WTC11 (cell line): ENCODE measurements at regions not wholly inside any gene's neighbourhood (a gene's known extent, or its start where the extent isn't known, plus 50 kb on each side); places are given as distances from the start of the nearest gene placed in this dataset.
"Not testable (repeated sequence)": the region's sequence is repeated elsewhere in the genome, so short reads cannot be mapped to it uniquely, and the experiment has no call there.

Experiments used
- ATAC-seq: fragments of 200-7000 bp; cut with Tn5 transposase; 2 replicates; pipeline ENCODE4 v1.10.0; 2021; ENCODE audit warnings: mild to moderate bottlenecking, moderate library complexity
- CTCF ChIA-PET: fragments of 300-600 bp; sonication (Branson Sonifier 250); formaldehyde crosslinking; loops from one replicate; lab custom pipeline; 2021; ENCODE audit warnings: antibody characterized with exemption; lab: Charles Lee
- POLR2A ChIA-PET: fragments of 350-600 bp; sonication (Branson Sonifier 250); formaldehyde crosslinking; loops from one replicate; lab custom pipeline; 2021; ENCODE audit warnings: antibody characterized with exemption; lab: Charles Lee
- DNase-seq: peaks from one replicate; pipeline ENCODE4 v3.0.0; 2021; ENCODE audit warnings: low spot score
- H3K27ac Mint-ChIP-seq: 2 replicates; pipeline ENCODE4 v1.8.0; 2021; ENCODE audit warnings: mixed read lengths
- H3K27me3 Mint-ChIP-seq: 2 replicates; pipeline ENCODE4 v1.8.0; 2021; ENCODE audit warnings: low read depth, mild to moderate bottlenecking, moderate library complexity, mixed read lengths
- H3K36me3 Mint-ChIP-seq: 2 replicates; pipeline ENCODE4 v1.8.0; 2021; ENCODE audit warnings: mixed read lengths
- H3K4me1 Mint-ChIP-seq: 2 replicates; pipeline ENCODE4 v1.8.0; 2022; ENCODE audit warnings: mixed read lengths
- H3K4me3 Mint-ChIP-seq: 2 replicates; pipeline ENCODE4 v1.8.0; 2021; ENCODE audit warnings: mild to moderate bottlenecking, moderate library complexity, mixed read lengths
- H3K9me3 Mint-ChIP-seq: 2 replicates; pipeline ENCODE4 v1.8.0; 2021; ENCODE audit warnings: mixed read lengths
- ATF6 ChIP-seq: sonication (generic); formaldehyde crosslinking; IDR thresholded peaks from 2 replicates; pipeline ENCODE4 v1.8.1; 2023; ENCODE audit warnings: mild to moderate bottlenecking, missing genetic modification reagents
- CDX4 ChIP-seq: fragments of 250-450 bp; sonication (Bioruptor Pico); IDR thresholded peaks from 2 replicates; pipeline ENCODE4 v1.9.0; 2021; ENCODE audit warnings: moderate library complexity, mild to moderate bottlenecking, inconsistent platforms, borderline replicate concordance
- IRF2 ChIP-seq: sonication (generic); formaldehyde crosslinking; IDR thresholded peaks from 2 replicates; pipeline ENCODE4 v1.8.0; 2022; ENCODE audit warnings: low read depth, missing genetic modification reagents, borderline replicate concordance
- JAZF1 ChIP-seq: fragments of 250-450 bp; sonication (Bioruptor Pico); IDR thresholded peaks from 2 replicates; pipeline ENCODE4 v1.9.0; 2021; ENCODE audit warnings: moderate library complexity, mild to moderate bottlenecking, inconsistent platforms
- MAX ChIP-seq: sonication (generic); formaldehyde crosslinking; IDR thresholded peaks from 2 replicates; pipeline ENCODE4 v1.8.0; 2022; ENCODE audit warnings: mild to moderate bottlenecking, missing genetic modification reagents
- MXD4 ChIP-seq: fragments of 250-450 bp; sonication (Bioruptor Pico); IDR thresholded peaks from 2 replicates; pipeline ENCODE4 v1.8.0; 2021; ENCODE audit warnings: mild to moderate bottlenecking, moderate library complexity, borderline replicate concordance
- PREB ChIP-seq: sonication (generic); formaldehyde crosslinking; IDR thresholded peaks from 2 replicates; pipeline ENCODE4 v1.8.1; 2022; ENCODE audit warnings: mild to moderate bottlenecking, missing genetic modification reagents, moderate library complexity, borderline replicate concordance
- USF2 ChIP-seq: sonication (generic); formaldehyde crosslinking; IDR thresholded peaks from 2 replicates; pipeline ENCODE4 v1.8.1; 2023; ENCODE audit warnings: mild to moderate bottlenecking, missing genetic modification reagents, moderate library complexity
- ZNF121 ChIP-seq: sonication (generic); formaldehyde crosslinking; IDR thresholded peaks from 2 replicates; pipeline ENCODE4 v1.8.0; 2023; ENCODE audit warnings: missing genetic modification reagents
- ZNF263 ChIP-seq: sonication (generic); formaldehyde crosslinking; IDR thresholded peaks from 2 replicates; pipeline ENCODE4 v1.8.1; 2022; ENCODE audit warnings: low read depth, mild to moderate bottlenecking, moderate library complexity, missing genetic modification reagents
- ZNF416 ChIP-seq: fragments of 250-450 bp; sonication (Bioruptor Pico); IDR thresholded peaks from 2 replicates; pipeline ENCODE4 v1.9.0; 2021; ENCODE audit warnings: mild to moderate bottlenecking, inconsistent platforms
- ZNF425 ChIP-seq: fragments of 250-450 bp; sonication (Bioruptor Pico); conservative IDR thresholded peaks from 2 replicates; pipeline ENCODE4 v1.9.0; 2021; ENCODE audit warnings: mild to moderate bottlenecking
- ZNF532 ChIP-seq: fragments of 250-450 bp; sonication (Bioruptor Pico); IDR thresholded peaks from 2 replicates; pipeline ENCODE4 v1.9.0; 2021; ENCODE audit warnings: mild to moderate bottlenecking, borderline replicate concordance
- ZSCAN18 ChIP-seq: fragments of 250-450 bp; sonication (Bioruptor Pico); IDR thresholded peaks from 2 replicates; pipeline ENCODE4 v2.1.2; 2022; ENCODE audit warnings: mild to moderate bottlenecking, moderate library complexity

- no peak overlapping the region for H3K4me3 Mint-ChIP-seq
- ChIA-PET CTCF (interaction anchor here (1.4 kb wide), 1 partner anchor 184 kb away, joined by 3 read pairs; no protein-coding TSS in a partner anchor), POLR2A (interaction anchor here (0.6 kb wide), 1 partner anchor 37 kb away, joined by 4 read pairs; no protein-coding TSS in a partner anchor)
- H3K4me1 Mint-ChIP-seq, result peaks cover 57% of the 10 kb centered on the region
- DNase-seq (no peak), ATAC-seq (no peak)
- peaks cover 3% of the 10 kb centered on the region; the same call in 1 of the 2 replicates for H3K27me3 Mint-ChIP-seq
- no peak for TF ChIP-seq ZNF425 (CRISPR knock-in tag)
- TF ChIP-seq ZNF532 (CRISPR knock-in tag), result no peak
- no peak for TF ChIP-seq PREB (CRISPR knock-in tag)
- TF ChIP-seq IRF2 (CRISPR knock-in tag), result no peak
- no peak for TF ChIP-seq MXD4 (CRISPR knock-in tag)
- peaks cover 8% of the 10 kb centered on the region; the same call in 1 of the 2 replicates for H3K9me3 Mint-ChIP-seq
- H3K36me3 Mint-ChIP-seq, result no peaks in the 10 kb centered on the region
- H3K27ac Mint-ChIP-seq, result no peak overlapping the region
Measured at GRCh38 chr1:29920316-29920715, 684.0 kb downstream of the PTPRU start.

GRCh38 chr1:29919041-29919440, 682.7 kb downstream of the PTPRU start:
- H3K4me3 Mint-ChIP-seq, POLR2A ChIA-PET: not testable (repeated sequence)

GRCh38 chr1:29916656-29917369, 680.5 kb downstream of the PTPRU start:
- POLR2A ChIA-PET, result no interaction called here
- H3K27ac Mint-ChIP-seq, result no peak overlapping the region
- peaks cover 31% of the 10 kb centered on the region for H3K4me1 Mint-ChIP-seq
- no peak for DNase-seq
- no peak overlapping the region for H3K4me3 Mint-ChIP-seq
- CTCF ChIA-PET, result no interaction called here
- H3K27me3 Mint-ChIP-seq, result peaks cover 3% of the 10 kb centered on the region; the same call in 1 of the 2 replicates
- ATAC-seq, result no peak
- peaks cover 15% of the 10 kb centered on the region for H3K9me3 Mint-ChIP-seq
- H3K36me3 Mint-ChIP-seq, result peaks cover 6% of the 10 kb centered on the region
- TF ChIP-seq USF2 (CRISPR knock-in tag) (no peak), MAX (CRISPR knock-in tag) (no peak), ATF6 (CRISPR knock-in tag) (no peak), PREB (CRISPR knock-in tag) (no peak), ZSCAN18 (CRISPR knock-in tag) (no peak), ZNF263 (CRISPR knock-in tag) (no peak), JAZF1 (CRISPR knock-in tag) (no peak), CDX4 (no peak), ZNF416 (CRISPR knock-in tag) (no peak), ZNF121 (CRISPR knock-in tag) (no peak)

More at GRCh38 chr1:29919041-29919440, 682.7 kb downstream of the PTPRU start:
- DNase-seq, H3K27ac Mint-ChIP-seq, CTCF ChIA-PET, ATAC-seq, H3K27me3 Mint-ChIP-seq, H3K36me3 Mint-ChIP-seq, H3K9me3 Mint-ChIP-seq: not testable (repeated sequence)
- peaks cover 50% of the 10 kb centered on the region for H3K4me1 Mint-ChIP-seq
